GM19395 (cell line): ENCODE measurements at regions not wholly inside any gene's neighbourhood (a gene's known extent, or its start where the extent isn't known, plus 50 kb on each side); places are given as distances from the start of the nearest gene placed in this dataset.
A peak's percentile ranks its signal among the peaks of the same experiment; 100 is the strongest.
"Not testable (repeated sequence)": the region's sequence is repeated elsewhere in the genome, so short reads cannot be mapped to it uniquely, and the experiment has no call there.

ENCODE experiments used
- ATAC-seq: cut with Tn5 transposase; IDR thresholded peaks from one replicate; pipeline ENCODE4 v1.9.1; 2021; ENCODE audit warnings: mild to moderate bottlenecking, moderate library complexity; ENCODE audit not compliant: unreplicated experiment

DNA sequence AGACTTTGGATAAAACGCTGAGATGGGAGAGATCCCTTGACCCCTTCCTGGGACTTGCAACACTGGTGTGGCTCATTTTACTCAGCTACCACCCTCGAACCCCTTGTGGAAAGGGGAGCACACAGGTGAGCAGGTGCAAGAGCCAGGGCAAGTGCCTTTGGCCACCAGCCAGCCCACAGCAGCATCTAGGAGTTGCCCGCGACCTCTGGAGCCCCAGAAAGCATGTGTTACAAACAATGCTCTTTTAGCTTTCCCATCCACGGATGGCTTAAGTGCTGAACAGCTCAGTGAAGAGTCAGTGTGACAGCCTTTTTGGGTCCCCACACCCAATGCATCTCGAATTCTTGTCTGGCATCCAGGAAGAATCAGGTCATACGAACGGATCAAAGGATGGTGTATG, 197.8 kb downstream of the MEMO1 start:
- no peak for ATAC-seq

DNA sequence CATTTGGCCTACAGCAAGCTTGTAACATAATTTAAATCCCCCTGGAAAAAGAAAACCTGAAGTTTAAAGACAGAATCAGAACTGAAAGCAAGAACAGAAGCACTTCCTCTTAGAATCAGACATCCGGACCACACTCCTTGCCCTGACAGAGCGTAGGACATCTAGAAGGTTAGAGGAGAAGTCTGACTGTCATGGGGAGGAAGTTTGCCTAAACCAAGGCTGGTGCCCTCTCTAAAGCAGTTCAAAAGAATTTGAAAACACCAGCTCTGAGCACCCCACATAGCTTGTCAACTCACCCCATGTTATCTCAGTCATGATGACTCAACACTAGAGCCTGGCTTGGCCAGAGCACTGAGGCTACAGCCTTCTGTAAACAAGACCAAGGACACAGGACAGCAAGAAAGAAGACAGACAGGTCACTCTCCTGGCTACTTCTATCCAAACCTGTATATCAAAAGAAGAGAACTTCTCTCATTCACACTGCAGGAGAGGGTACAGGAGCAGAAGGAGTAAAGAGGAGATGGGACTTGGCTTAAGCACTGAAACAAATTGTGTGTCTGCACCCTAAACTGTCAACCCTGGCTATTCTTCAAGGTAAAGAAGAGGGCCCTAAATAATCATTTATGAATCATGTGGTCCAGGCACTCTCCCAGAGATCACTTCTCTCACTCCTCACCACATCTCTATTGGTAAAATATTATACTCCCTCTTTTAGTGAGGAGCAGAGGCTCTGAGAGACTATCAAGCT, 198.6 kb downstream of the MEMO1 start:
- peak; percentile 99 for ATAC-seq

DNA sequence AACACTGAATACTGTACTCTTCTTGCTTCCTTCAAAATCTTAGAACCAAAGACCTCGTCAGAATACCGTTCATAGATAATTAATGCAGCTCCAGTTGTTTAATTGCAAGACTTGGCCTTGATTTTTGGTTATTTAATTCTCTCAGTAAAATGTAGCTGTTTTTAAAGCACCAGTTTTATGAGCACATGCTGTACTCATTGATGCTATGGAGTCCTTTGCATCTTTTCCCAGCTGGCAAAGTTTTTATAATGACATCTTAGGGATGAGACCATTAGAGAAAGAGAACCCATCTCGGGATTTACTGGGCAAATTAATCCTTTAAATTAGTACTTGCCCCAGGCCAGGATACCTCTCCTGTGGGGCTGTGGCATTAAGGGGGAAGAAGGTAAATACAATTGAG, 199.3 kb downstream of the MEMO1 start:
- no peak for ATAC-seq

DNA sequence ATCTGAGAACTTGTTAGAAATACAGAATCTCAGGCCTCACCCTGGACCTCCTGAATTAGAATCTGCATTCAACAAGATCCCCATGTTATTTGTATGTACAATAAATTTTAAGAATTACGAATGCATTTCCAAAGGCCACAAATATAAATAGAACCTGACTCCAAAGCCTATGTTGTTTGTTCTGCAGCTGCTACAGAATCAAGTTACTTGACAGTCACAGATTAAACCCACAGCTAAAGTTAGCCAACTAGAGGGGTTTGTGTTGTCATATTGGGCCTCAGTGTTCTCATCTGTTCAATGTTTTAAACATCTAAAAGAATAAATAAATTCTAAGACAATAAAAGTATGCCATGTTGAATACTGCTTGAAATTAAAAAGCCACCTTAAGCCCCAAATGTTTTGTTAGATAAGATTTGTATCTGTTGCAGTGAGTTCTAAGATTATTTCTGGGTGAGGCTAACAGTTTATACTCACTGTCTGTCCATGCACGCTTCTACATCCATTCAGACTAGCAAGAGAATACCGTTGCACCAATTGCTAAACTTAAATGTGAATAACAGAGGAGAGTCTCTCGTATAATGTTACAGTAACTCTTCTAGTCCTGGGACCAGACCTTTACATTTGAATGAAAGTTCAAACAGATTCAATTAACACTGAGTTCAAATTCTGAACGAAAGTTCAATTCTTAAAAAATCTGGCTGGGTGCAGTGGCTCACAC, 200.4 kb downstream of the MEMO1 start:
- no peak for ATAC-seq

DNA sequence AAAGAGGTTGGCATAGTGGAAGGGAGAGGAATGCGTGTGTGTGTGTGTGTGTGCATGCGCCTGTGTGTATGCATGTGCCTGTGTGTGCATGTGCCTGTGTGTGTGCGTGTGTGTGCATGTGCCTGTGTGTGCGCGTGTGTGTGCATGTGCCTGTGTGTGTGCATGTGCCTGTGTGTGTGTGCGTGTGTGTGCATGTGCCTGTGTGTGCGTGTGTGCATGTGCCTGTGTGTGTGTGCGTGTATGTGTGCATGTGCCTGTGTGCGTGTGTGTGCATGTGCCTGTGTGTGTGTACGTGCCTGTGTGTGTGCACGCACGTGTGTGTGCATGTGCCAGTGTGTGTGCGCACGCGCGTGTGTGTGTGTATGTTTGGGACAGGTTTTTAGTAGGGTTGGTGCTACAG, 205.1 kb downstream of the MEMO1 start:
- ATAC-seq: no peak

DNA sequence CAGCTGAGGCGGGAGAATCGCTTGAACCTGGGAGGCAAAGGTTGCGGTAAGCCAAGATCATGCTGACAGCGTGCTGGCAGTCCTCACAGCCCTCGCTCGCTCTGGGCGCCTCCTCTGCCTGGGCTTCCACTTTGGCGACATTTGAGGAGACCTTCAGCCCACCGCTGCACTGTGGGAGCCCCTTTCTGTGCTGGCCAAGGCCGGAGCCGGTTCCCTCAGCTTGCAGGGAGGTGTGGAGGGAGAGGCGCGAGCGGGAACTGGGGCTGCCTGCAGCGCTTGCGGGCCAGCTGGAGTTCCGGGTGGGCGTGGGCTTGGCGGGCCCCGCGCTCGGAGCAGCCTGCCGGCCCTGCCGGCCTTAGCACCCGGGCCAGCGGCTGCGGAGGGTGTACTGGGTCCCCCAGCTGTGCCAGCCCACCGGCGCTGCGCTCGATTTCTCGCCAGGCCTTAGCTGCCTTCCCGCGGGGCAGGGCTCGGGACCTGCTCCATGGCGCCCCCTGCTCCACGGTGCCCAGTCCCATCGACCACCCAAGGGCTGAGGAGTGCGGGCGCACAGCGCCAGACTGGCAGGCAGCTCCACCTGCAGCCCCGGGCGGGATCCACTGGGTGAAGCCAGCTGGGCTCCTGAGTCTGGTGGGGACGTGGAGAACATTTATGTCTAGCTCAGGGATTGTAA, 207.2 kb downstream of the MEMO1 start:
- ATAC-seq: not testable (repeated sequence)

DNA sequence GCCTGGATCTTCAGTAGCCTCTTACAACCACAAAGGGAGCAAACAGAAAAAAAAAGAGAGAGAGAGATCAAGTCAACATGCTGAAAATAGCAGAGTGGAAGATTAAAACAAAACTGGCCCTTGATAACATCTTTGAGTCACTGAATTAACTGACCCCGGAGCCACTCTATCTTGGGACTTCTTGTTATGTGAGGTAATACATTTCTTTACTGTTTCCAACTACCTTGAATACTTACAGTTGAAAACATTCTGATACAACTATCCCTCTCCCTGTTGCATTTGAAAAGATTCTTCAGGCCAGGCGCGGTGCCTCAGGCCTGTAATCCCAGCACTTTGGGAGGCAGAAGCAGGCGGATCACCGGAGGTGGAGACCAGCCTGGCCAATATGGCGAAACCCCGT, 208.1 kb downstream of the MEMO1 start:
- ATAC-seq: no peak

DNA sequence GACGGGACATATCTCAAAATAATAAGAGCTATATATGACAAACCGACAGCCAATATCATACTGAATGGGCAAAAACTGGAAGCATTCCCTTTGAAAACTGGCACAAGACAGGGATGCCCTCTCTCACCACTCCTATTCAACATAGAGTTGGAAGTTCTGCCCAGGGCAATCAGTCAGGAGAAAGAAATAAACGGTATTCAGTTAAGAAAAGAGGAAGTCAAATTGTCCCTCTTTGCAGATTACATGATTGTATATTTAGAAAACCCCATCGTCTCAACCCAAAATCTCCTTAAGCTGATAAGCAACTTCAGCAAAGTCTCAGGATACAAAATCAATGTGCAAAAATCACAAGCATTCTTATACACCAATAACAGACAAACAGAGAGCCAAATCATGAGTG, 211.5 kb downstream of the MEMO1 start:
- not testable (repeated sequence) for ATAC-seq

DNA sequence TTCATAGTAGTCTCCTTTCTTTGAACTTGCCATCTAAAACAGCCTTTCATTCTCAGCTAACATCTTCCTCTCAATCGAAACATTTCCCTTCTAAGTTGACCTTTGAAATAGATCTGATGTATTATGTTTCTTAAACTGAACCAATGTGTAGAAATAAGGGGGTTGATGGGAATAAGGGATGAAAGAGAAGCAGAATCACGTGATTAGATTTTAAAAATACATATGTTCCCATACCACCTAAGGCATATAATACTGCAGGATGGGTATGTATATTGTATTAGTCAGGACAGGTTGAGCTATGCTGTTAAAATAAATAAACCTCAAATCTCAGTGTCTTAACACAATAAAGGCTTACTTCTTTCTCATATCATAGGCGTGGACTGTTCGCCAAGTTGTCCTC, 207.5 kb upstream of the SRD5A2 start:
- no peak for ATAC-seq

DNA sequence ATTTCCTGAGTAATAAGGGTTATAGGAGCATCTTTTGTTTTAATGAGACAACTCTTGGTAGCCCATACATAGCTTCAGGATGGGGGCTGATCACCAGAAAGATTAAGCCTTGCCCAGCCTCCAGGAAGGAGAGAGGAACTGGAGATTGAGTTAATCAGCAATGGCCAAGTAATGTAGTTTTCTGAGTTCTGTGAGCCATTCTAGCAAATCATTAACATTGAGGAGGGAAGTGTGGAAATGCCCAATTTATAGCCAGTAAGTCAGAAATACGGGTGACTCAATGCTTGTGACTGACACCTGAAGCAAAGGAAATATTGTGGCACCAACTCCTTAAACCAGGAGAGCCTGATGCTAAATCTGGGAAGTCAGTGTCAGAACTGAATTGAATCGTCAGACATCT, 205.1 kb upstream of the SRD5A2 start:
- peak; percentile 82 for ATAC-seq

DNA sequence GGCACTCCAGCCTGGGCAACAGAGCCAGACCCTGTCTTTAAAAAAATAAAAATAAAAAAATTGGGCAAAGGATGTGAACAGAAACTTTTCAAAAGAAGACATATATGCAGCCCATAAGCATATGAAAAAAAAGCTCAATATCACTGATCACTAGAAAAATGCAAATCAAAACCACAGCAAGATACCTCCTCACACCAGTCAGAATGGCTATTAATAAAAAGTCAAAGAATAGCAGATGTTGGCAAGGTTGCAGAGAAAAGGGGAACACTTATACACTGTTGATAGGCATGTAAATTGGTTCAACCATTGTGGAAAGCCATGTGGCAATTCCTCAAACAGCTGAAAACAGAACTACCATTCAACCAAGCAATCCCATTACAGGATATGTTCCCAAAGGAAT, 204.1 kb upstream of the SRD5A2 start:
- no peak for ATAC-seq

DNA sequence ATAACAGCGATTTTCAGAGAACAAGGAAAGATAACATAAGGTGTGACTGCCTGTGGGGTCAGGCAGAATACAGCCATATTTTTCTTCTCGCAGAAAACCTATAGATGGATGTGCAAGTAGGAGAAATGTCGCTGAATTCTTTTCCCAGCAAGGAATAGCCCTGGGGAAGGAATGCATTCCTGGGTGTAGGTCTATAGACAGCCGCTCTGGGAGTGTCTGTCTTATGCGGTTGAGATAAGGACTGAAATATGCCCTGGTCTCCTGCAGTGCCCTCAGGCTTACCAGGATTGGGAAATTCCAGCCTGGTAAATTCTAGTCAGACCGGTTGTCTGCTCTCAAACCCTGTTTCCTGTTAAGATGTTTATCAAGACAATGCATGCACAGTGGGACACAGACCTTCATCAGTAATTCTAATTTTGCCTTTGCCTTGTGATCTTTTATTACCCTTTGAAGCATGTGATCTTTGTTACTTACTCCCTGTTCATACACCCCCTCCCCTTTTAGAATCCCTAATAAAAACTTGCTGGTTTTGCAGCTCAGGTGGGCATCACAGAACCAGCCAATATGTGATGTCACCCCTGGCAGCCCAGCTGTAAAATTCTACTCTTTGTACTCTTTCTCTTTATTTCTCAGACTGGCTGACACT, 202.8 kb upstream of the SRD5A2 start:
- not testable (repeated sequence) for ATAC-seq

DNA sequence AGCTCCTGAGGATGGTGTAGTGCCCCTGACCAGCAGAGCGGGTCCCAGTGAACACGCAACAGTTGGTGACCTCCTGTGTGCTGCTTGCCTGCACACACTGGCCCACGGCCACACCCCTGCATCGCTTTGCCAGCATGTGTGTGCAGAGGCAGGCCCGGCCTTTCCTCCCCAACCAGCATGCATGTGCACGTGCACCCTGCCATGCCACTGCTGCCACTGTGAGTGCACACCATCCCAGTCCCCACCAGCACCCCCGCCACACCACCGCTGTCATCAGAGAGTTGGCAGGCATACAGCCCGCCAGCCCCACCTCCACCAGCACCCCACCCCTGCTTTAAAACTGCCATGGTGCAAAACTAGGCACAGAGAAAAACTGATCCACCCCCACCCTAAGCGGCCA, 197.4 kb upstream of the SRD5A2 start:
- ATAC-seq: no peak

DNA sequence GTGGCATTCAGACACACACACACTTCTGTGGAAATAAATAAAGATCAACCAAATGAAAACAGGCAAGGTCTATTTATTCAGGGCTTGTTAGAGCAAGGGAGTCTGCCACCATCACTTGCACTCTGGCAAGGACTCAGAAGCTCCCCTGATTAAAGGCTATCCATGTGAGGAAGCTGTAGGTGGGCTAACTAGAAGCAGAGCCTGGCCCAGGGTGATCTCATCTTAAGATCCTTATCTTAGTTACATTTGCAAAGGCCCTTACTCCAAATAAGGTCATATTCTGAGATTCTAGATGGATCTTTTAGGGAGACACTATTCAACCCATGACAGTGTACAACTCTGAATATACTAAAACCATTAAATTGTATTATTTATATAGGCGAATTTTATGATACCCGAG, 190.0 kb upstream of the SRD5A2 start:
- no peak for ATAC-seq

DNA sequence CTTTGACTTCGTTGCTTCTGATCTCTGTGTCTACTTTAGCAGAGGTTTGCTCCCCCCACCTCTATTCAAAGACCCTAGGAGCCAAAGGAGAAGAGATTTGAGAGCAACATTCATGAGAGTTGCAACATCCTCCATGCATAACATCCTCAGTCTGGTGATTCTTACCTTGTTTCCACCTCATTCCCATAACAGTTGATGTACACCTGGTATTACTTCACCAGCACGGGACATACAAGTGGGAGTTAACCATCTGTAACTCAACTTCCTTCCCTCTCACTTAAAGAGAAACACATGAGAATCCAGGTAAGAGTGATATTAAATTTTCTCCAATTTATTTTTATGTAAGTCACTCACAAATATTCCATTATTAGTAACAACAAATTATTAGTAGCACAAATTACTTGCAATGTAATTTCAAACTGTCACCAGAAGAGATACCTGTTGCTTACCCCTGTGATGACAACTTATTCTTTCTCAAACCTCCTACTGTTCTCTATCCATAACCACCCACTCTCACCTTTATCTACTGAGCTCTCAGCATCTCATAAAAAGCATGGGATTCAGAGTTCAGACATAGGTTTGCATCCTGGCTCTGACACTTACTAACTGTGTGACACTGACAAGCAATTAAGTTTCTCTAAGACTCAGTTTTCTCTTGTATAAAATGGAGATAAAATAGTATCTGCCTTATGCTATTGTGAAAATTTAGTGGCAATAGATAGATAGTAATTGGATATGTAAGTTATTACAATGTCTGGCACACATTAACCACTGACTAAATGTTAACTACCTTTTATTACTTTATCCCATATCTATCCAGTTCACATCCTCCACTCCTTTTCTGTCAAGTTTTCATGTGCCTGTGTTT, 184.6 kb upstream of the SRD5A2 start:
- no peak for ATAC-seq

DNA sequence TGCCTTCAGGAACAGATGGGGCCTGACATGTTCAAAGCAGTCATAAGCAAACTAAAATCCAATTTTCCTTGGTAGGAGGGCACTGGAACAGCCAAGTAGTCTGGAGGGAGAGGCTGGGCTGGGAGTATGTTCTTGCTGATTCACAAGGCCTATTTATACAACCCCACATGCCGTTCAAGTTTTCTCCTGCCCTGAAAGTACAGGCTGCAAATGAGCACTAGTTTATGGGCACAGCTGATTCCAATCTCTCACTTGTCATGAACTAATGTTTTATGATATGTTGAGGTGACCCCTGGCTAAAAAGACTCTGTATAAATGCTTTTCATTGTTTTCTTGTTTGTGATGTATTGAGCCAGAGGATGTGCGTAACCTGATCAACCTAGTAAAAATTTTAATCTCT, 183.4 kb upstream of the SRD5A2 start:
- ATAC-seq: no peak

DNA sequence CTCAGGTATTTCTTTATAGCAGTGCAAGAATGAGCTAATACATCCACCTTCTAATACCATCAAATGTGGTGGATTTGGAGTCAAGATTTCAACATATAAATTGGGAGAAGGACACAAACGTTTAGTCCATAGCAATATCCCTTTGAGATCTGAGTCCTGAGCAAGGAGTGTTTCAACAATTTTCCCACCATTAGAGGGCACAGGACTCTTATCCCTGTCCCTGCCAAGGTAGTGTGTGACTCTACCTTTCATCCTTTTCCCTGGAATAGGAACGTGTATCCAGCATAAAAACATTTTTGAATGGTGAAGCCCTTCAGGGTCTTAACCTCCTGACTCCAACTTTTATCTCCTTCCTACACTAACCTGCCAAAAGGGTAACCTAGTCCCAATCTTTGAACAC, 181.3 kb upstream of the SRD5A2 start:
- ATAC-seq: no peak

DNA sequence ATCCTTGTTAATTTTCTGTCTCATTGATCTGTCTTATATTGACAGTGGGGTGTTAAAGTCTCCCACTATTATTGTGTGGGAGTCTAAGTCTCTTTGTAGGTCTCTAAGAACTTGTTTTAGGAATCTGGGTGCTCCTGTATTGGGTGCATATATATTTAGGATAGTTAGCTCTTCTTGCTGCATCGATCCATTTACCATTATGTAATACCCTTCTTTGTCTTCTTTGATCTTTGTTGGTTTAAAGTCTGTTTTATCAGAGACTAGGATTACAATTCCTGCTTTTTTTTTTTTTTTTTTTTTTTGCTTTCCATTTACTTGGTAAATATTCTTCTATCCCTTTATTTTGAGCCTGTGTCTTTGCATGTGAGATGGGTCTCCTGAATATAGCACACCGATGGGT, 176.6 kb upstream of the SRD5A2 start:
- not testable (repeated sequence) for ATAC-seq

DNA sequence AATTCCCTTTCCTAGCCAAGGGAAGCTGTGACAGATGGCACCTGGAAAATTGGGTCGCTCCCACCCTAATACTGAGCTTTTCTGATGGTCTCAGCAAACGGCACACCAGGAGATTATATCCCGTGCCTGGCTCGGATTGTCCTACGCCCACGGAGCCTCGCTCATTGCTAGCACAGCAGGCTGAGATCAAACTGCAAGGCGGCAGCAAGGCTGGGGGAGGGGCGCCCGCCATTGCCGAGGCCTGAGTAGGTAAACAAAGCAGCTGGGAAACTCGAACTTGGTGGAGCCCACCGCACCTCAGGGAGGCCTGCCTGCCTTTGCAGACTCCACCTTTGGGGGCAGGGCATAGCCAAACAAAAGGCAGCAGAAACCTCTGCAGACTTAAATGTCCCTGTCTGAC, 168.0 kb upstream of the SRD5A2 start:
- not testable (repeated sequence) for ATAC-seq

DNA sequence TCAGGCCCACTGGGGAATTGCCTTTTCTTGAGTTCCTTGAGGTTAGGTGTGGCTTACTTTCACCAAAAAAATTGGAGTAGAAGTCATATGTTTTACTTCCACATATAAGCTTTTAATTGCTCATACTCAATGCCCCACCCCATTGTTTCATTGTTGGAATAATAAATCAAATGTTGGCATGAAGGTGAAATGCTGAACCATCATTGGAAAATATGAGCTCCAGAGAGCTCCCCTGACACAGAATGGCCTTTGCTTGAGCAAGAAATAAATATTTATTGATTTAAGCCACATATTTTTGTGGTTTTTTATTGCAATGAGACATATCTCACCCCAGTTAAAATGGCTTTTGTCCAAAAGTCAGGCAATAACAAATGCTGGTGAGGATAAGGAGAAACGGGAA, 167.3 kb upstream of the SRD5A2 start:
- no peak for ATAC-seq

DNA sequence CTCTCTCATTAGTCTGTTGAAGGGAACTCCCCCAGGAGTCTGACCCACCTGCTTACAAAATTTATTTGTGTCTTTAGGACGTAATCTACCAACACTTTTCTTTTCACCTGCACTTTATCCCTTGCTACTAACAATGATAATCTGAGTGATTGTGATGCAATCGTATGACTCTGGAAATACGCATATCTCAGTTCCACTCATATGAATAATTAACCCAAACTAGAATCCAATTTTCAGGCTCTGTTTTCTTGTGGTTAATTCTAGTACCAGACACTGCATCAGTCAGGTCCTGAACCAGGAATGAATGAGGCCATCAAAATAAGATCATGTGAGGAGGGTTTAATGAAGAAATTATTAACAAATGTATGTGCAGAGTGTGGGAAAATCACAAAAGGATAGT, 158.4 kb upstream of the SRD5A2 start:
- no peak for ATAC-seq
